Caco-2 (cell line): ENCODE measurements at regions not wholly inside any gene's neighbourhood (a gene's known extent, or its start where the extent isn't known, plus 50 kb on each side); places are given as distances from the start of the nearest gene placed in this dataset.
A peak's percentile ranks its signal among the peaks of the same experiment; 100 is the strongest.

ENCODE experiments used
- BruUV-seq: library from RNA; stranded (reverse); fragments of 400-500 nt; replicated peaks from 2 replicates; lab custom pipeline; 2021; lab: Mats Ljungman, UMichigan
- CTCF ChIA-PET: fragments of 300-600 bp; sonication (Branson Sonifier 250); formaldehyde crosslinking; loops from one replicate; lab custom pipeline; 2022; ENCODE audit warnings: antibody characterized with exemption; lab: Charles Lee
- POLR2A ChIA-PET: fragments of 300-600 bp; sonication (Branson Sonifier 250); formaldehyde crosslinking; loops from one replicate; lab custom pipeline; 2022; ENCODE audit warnings: antibody characterized with exemption; lab: Charles Lee
- DNase-seq, 2 experiments: peaks; one replicate each; pipeline versions ENCODE4 v3.0.0 to v3.0.0-alpha.2; 2020 to 2022
- H3K27me3 ChIP-seq: replicated peaks from 2 replicates; pipeline ENCODE4 v1.6.0; 2011; ENCODE audit warnings: low read length; ENCODE audit not compliant: control insufficient read depth, insufficient read depth
- H3K36me3 ChIP-seq: 2 replicates; pipeline ENCODE4 v1.5.1; 2011; ENCODE audit warnings: low read length; ENCODE audit not compliant: control insufficient read depth, insufficient read depth
- H3K4me1 ChIP-seq: fragments of 250-450 bp; sonication (Bioruptor Pico); 2 replicates; pipeline ENCODE4 v1.5.1; 2020; ENCODE audit warnings: mild to moderate bottlenecking
- H3K4me3 ChIP-seq: 2 replicates; pipeline ENCODE4 v1.5.1; 2011; ENCODE audit warnings: low read depth, mild to moderate bottlenecking, control low read depth, low read length
- H3K9me3 ChIP-seq: fragments of 250-450 bp; sonication (Bioruptor Pico); 2 replicates; pipeline ENCODE4 v1.5.1; 2020; ENCODE audit warnings: mild to moderate bottlenecking, moderate library complexity
- H3K27ac Mint-ChIP-seq: one replicate; pipeline ENCODE4 v1.8.0; 2022; ENCODE audit warnings: mixed read lengths; ENCODE audit not compliant: unreplicated experiment
- H3K27me3 Mint-ChIP-seq: one replicate; pipeline ENCODE4 v1.8.0; 2022; ENCODE audit warnings: mixed read lengths; ENCODE audit not compliant: insufficient read depth, unreplicated experiment
- H3K36me3 Mint-ChIP-seq: one replicate; pipeline ENCODE4 v1.8.0; 2022; ENCODE audit warnings: mild to moderate bottlenecking, mixed read lengths; ENCODE audit not compliant: insufficient read depth, unreplicated experiment
- H3K4me1 Mint-ChIP-seq: one replicate; pipeline ENCODE4 v1.8.0; 2022; ENCODE audit warnings: low read depth, mixed read lengths; ENCODE audit not compliant: unreplicated experiment
- H3K4me3 Mint-ChIP-seq: one replicate; pipeline ENCODE4 v1.8.0; 2022; ENCODE audit warnings: mild to moderate bottlenecking, moderate library complexity, mixed read lengths; ENCODE audit not compliant: unreplicated experiment
- H3K9me3 Mint-ChIP-seq: one replicate; pipeline ENCODE4 v1.8.0; 2022; ENCODE audit warnings: mixed read lengths; ENCODE audit not compliant: unreplicated experiment
- CTCF ChIP-seq, 2 experiments: fragments of 200-600 bp in 1 of 2; IDR thresholded peaks; 1 replicate in 1 of 2; 2 replicates in 1 of 2; pipeline versions ENCODE4 v1.5.1 to v1.8.0; 2011 to 2022; ENCODE audit warnings: antibody characterized with exemption in 1 of 2, control low read depth in 1 of 2, inconsistent platforms in 1 of 2, low read depth in 1 of 2, low read length in 1 of 2, mild to moderate bottlenecking in 1 of 2, moderate library complexity in 1 of 2; ENCODE audit not compliant: insufficient read depth in 1 of 2, severe bottlenecking in 1 of 2, unreplicated experiment in 1 of 2
- intact Hi-C: fragments of 100-400 bp; cut with micrococcal nuclease; formaldehyde crosslinking; loops from one replicate; pipeline ENCODE4 v1.10.0; 2022; ENCODE audit not compliant: unreplicated experiment

- intact Hi-C loops = no loop called here
- Mint-ChIP-seq H3K36me3 (no peaks in the 10 kb centered on the region), H3K27me3 (no peaks in the 10 kb centered on the region), H3K9me3 (no peaks in the 10 kb centered on the region), H3K4me1 (no peaks in the 10 kb centered on the region), H3K4me3 (no peak overlapping the region), H3K27ac (no peak overlapping the region)
- Histone ChIP-seq H3K27me3 (no peaks in the 10 kb centered on the region), H3K9me3 (no peaks in the 10 kb centered on the region), H3K4me3 (no peak overlapping the region), H3K4me1 (no peaks in the 10 kb centered on the region), H3K36me3 (no peaks in the 10 kb centered on the region)
- no peak for DNase-seq
- POLR2A ChIA-PET = no interaction called here
- CTCF ChIA-PET = no interaction called here
- BruUV-seq = no TSS peak
- TF ChIP-seq CTCF (IDR thresholded peaks at IDR 0.05; ENCODE audit: insufficient read depth in 1 of 2, low read depth in 1 of 2, low read length in 1 of 2, severe bottlenecking in 1 of 2, unreplicated experiment in 1 of 2) = no peak
Observed at GRCh38 chr4:123851521-123851920, 454.9 kb downstream of the SPRY1 start.

- no peaks in the 10 kb centered on the region for H3K36me3 Mint-ChIP-seq
- ChIA-PET CTCF (no interaction called here), POLR2A (no interaction called here)
- no peak for DNase-seq
- H3K36me3 ChIP-seq = no peaks in the 10 kb centered on the region
- BruUV-seq = no TSS peak
- H3K27me3 ChIP-seq = no peaks in the 10 kb centered on the region
- no peak overlapping the region for H3K4me3 ChIP-seq
- no peaks in the 10 kb centered on the region for H3K27me3 Mint-ChIP-seq
- TF ChIP-seq CTCF (IDR thresholded peaks at IDR 0.05; ENCODE audit: insufficient read depth in 1 of 2, low read depth in 1 of 2, low read length in 1 of 2, severe bottlenecking in 1 of 2, unreplicated experiment in 1 of 2) = no peak
- H3K9me3 Mint-ChIP-seq = no peaks in the 10 kb centered on the region
- peaks cover 8% of the 10 kb centered on the region for H3K4me1 ChIP-seq
- no peak overlapping the region for H3K4me3 Mint-ChIP-seq
- intact Hi-C loops = no loop called here
- no peaks in the 10 kb centered on the region for H3K9me3 ChIP-seq
- H3K4me1 Mint-ChIP-seq = no peaks in the 10 kb centered on the region
- H3K27ac Mint-ChIP-seq = no peak overlapping the region
Observed at GRCh38 chr4:123853651-123854050, 457.1 kb downstream of the SPRY1 start.

- ChIA-PET POLR2A (interaction anchor here (0.7 kb wide), 1 partner anchor 589 kb away, joined by 9 read pairs; no protein-coding TSS in a partner anchor), CTCF (no interaction called here)
- peak overlapping the region; percentile 54 for H3K4me3 Mint-ChIP-seq
- no peaks in the 10 kb centered on the region for H3K9me3 ChIP-seq
- no peaks in the 10 kb centered on the region for H3K27me3 Mint-ChIP-seq
- no peak for TF ChIP-seq CTCF (IDR thresholded peaks at IDR 0.05; ENCODE audit: insufficient read depth in 1 of 2, low read depth in 1 of 2, low read length in 1 of 2, severe bottlenecking in 1 of 2, unreplicated experiment in 1 of 2)
- no peak overlapping the region for H3K27ac Mint-ChIP-seq
- peak; percentile 38 to 47 for DNase-seq
- H3K36me3 ChIP-seq = no peaks in the 10 kb centered on the region
- H3K27me3 ChIP-seq = no peaks in the 10 kb centered on the region
- H3K4me1 Mint-ChIP-seq = no peaks in the 10 kb centered on the region
- H3K4me3 ChIP-seq = peak overlapping the region; percentile 21; the same call in 1 of the 2 replicates
- H3K36me3 Mint-ChIP-seq = no peaks in the 10 kb centered on the region
- intact Hi-C loops = no loop called here
- peaks cover 8% of the 10 kb centered on the region for H3K4me1 ChIP-seq
- no TSS peak for BruUV-seq
- H3K9me3 Mint-ChIP-seq = no peaks in the 10 kb centered on the region
Observed at GRCh38 chr4:123856689-123857545, 460.3 kb downstream of the SPRY1 start.
